Loucy (cell line): ENCODE measurements at regions not wholly inside any gene's neighbourhood (a gene's known extent, or its start where the extent isn't known, plus 50 kb on each side); places are given as distances from the start of the nearest gene placed in this dataset.
"Not testable (repeated sequence)": the region's sequence is repeated elsewhere in the genome, so short reads cannot be mapped to it uniquely, and the experiment has no call there.

Source experiments
- EZH2phosphoT487 ChIP-seq: fragments of 200-600 bp; IDR thresholded peaks from 2 replicates; pipeline ENCODE4 v1.6.1; 2018; ENCODE audit warnings: antibody characterized with exemption, mild to moderate bottlenecking, moderate library complexity, borderline replicate concordance
- TF ChIP-seq, protein P1 (sequence below): fragments of 200-600 bp; sonication (generic); conservative IDR thresholded peaks from 2 replicates; pipeline ENCODE4 v1.5.1; 2014; ENCODE audit warnings: mild to moderate bottlenecking, antibody characterized with exemption, low read length

DNA sequence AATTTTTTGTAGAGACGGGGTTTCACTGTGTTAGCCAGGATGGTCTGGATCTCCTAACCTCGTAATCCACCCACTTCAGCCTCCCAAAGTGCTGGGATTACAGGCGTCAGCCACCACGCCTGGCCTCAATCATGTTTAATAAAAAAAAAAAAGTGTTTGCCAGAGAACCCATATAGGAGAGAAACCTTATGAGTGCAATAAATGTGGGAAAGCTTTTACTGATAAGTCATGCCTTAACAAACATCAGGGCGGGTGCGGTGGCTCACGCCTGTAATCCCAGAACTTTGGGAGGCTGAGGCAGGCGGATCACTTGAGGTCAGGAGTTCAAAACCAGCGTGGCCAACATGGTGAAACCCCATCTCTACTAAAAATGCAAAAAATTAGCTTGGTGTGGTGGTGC is 110.9 kb upstream of the PPP2R5A start:
- TF ChIP-seq, protein P1, sequence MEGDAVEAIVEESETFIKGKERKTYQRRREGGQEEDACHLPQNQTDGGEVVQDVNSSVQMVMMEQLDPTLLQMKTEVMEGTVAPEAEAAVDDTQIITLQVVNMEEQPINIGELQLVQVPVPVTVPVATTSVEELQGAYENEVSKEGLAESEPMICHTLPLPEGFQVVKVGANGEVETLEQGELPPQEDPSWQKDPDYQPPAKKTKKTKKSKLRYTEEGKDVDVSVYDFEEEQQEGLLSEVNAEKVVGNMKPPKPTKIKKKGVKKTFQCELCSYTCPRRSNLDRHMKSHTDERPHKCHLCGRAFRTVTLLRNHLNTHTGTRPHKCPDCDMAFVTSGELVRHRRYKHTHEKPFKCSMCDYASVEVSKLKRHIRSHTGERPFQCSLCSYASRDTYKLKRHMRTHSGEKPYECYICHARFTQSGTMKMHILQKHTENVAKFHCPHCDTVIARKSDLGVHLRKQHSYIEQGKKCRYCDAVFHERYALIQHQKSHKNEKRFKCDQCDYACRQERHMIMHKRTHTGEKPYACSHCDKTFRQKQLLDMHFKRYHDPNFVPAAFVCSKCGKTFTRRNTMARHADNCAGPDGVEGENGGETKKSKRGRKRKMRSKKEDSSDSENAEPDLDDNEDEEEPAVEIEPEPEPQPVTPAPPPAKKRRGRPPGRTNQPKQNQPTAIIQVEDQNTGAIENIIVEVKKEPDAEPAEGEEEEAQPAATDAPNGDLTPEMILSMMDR, result not testable (repeated sequence)
- TF ChIP-seq EZH2phosphoT487, result not testable (repeated sequence)
